ENCODE measurements at regions not wholly inside any gene's neighbourhood (a gene's known extent, or its start where the extent isn't known, plus 50 kb on each side); places are given as distances from the start of the nearest gene placed in this dataset.

DNA sequence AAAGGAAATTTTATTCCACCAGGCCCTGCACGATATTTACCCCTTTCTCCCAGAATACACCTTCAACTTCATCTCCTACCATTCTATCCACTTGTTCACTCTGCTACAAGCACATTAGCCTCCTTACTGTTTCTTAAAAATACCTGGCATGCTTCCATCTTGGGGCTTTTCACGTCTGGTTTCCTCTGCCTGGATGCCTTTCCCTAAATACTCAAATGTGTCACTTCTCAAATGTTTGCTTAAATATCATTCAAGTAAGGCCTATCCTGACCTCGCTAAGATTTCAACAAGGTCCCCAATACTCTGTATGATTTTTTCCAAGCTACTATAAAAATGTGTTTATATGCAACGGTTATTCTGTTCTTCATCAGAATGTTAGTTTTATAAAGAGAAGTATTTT lies 433.0 kb upstream of the CHAC2 start:
- H3K4me1 ChIP-seq (ENCODE audit: control insufficient read depth, extremely low read depth, insufficient read depth, low read length) = no peaks in the 10 kb centered on the region
- H3K27ac ChIP-seq (ENCODE audit: control insufficient read depth, insufficient read depth, low read length) = no peak overlapping the region
- H3K4me3 ChIP-seq (ENCODE audit: control insufficient read depth in 2 of 3, extremely low read depth in 1 of 3, insufficient read depth in 2 of 3, low read depth in 1 of 3, low read length in 3 of 3) = no peak overlapping the region
- H2AFZ ChIP-seq (ENCODE audit: control insufficient read depth, low read length) = no peak overlapping the region
- no peaks in the 10 kb centered on the region for H3K9me1 ChIP-seq (ENCODE audit: control insufficient read depth, extremely low read depth, insufficient read depth, low read length)
- H3K79me2 ChIP-seq (ENCODE audit: control insufficient read depth, insufficient read depth, low read length) = no peaks in the 10 kb centered on the region
- DNase-seq (ENCODE audit: low read depth, low spot score) (no peak), FAIRE-seq (no peak)
- TF ChIP-seq, protein P1, sequence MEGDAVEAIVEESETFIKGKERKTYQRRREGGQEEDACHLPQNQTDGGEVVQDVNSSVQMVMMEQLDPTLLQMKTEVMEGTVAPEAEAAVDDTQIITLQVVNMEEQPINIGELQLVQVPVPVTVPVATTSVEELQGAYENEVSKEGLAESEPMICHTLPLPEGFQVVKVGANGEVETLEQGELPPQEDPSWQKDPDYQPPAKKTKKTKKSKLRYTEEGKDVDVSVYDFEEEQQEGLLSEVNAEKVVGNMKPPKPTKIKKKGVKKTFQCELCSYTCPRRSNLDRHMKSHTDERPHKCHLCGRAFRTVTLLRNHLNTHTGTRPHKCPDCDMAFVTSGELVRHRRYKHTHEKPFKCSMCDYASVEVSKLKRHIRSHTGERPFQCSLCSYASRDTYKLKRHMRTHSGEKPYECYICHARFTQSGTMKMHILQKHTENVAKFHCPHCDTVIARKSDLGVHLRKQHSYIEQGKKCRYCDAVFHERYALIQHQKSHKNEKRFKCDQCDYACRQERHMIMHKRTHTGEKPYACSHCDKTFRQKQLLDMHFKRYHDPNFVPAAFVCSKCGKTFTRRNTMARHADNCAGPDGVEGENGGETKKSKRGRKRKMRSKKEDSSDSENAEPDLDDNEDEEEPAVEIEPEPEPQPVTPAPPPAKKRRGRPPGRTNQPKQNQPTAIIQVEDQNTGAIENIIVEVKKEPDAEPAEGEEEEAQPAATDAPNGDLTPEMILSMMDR (optimal IDR thresholded peaks at IDR 0.05 in 1 of 3, IDR thresholded peaks at IDR 0.05 in 1 of 3, conservative IDR thresholded peaks at IDR 0.05 in 1 of 3; ENCODE audit: extremely low read depth in 1 of 3, insufficient read depth in 2 of 3, low read length in 3 of 3) = no peak
- no peak for TF ChIP-seq EZH2 (IDR thresholded peaks at IDR 0.05; ENCODE audit: low read length)
- H3K36me3 ChIP-seq (ENCODE audit: control insufficient read depth in 2 of 2, extremely low read depth in 1 of 2, insufficient read depth in 2 of 2, low read length in 2 of 2) = no peaks in the 10 kb centered on the region
- no peak overlapping the region for H3K9ac ChIP-seq (ENCODE audit: control insufficient read depth, extremely low read depth, insufficient read depth, low read length)
- dilution Hi-C loops (cut with MboI; ENCODE audit: extremely low pct_ligation_motif_present, low sequenced_read_pairs) = no loop called here
- no peaks in the 10 kb centered on the region for H3K27me3 ChIP-seq (ENCODE audit: control insufficient read depth, extremely low read depth, insufficient read depth, low read length)
- H3K9me3 ChIP-seq (ENCODE audit: control insufficient read depth, low read depth, low read length) = no peaks in the 10 kb centered on the region
- H3K4me2 ChIP-seq (ENCODE audit: control insufficient read depth, extremely low read depth, insufficient read depth, low read depth, low read length) = no peak overlapping the region
- H4K20me1 ChIP-seq (ENCODE audit: control insufficient read depth, extremely low read depth, insufficient read depth, low read length) = no peaks in the 10 kb centered on the region

DNA sequence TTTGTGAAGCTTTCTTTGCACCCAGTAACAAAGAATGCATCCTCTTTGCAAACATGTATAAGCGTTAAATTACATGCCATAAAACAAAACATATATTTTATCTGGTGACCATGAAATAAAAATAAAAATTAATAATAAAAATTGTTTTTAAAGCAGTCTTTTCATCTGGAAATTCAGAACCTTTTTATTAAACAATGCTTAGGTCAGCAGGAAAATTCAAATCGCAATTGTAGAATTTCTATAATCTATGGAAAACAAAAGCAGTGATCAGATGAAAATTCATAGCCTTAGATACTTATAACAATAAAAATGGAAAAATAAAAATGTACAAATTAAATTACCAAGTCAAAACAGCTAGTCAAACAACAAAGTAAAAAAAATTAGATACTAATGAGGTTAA lies 435.9 kb upstream of the CHAC2 start:
- Histone ChIP-seq H3K9ac (ENCODE audit: control insufficient read depth, extremely low read depth, insufficient read depth, low read length) (no peak overlapping the region), H3K4me3 (ENCODE audit: control insufficient read depth in 2 of 3, extremely low read depth in 1 of 3, insufficient read depth in 2 of 3, low read depth in 1 of 3, low read length in 3 of 3) (no peak overlapping the region), H3K9me1 (ENCODE audit: control insufficient read depth, extremely low read depth, insufficient read depth, low read length) (no peaks in the 10 kb centered on the region), H3K36me3 (ENCODE audit: control insufficient read depth in 2 of 2, extremely low read depth in 1 of 2, insufficient read depth in 2 of 2, low read length in 2 of 2) (no peaks in the 10 kb centered on the region), H3K9me3 (ENCODE audit: control insufficient read depth, low read depth, low read length) (no peaks in the 10 kb centered on the region), H2AFZ (ENCODE audit: control insufficient read depth, low read length) (no peak overlapping the region), H3K4me1 (ENCODE audit: control insufficient read depth, extremely low read depth, insufficient read depth, low read length) (no peaks in the 10 kb centered on the region), H4K20me1 (ENCODE audit: control insufficient read depth, extremely low read depth, insufficient read depth, low read length) (no peaks in the 10 kb centered on the region), H3K79me2 (ENCODE audit: control insufficient read depth, insufficient read depth, low read length) (no peaks in the 10 kb centered on the region), H3K27ac (ENCODE audit: control insufficient read depth, insufficient read depth, low read length) (no peak overlapping the region), H3K27me3 (ENCODE audit: control insufficient read depth, extremely low read depth, insufficient read depth, low read length) (no peaks in the 10 kb centered on the region), H3K4me2 (ENCODE audit: control insufficient read depth, extremely low read depth, insufficient read depth, low read depth, low read length) (no peak overlapping the region)
- TF ChIP-seq EZH2 (IDR thresholded peaks at IDR 0.05; ENCODE audit: low read length) = no peak
- TF ChIP-seq, protein P1 (optimal IDR thresholded peaks at IDR 0.05 in 1 of 3, IDR thresholded peaks at IDR 0.05 in 1 of 3, conservative IDR thresholded peaks at IDR 0.05 in 1 of 3; ENCODE audit: extremely low read depth in 1 of 3, insufficient read depth in 2 of 3, low read length in 3 of 3) = no peak
- dilution Hi-C loops (cut with MboI; ENCODE audit: extremely low pct_ligation_motif_present, low sequenced_read_pairs) = no loop called here
- FAIRE-seq (no peak), DNase-seq (ENCODE audit: low read depth, low spot score) (no peak)
